Thoracic aorta (tissue), 2 donors: ENCODE measurements at regions not wholly inside any gene's neighbourhood (a gene's known extent, or its start where the extent isn't known, plus 50 kb on each side); places are given as distances from the start of the nearest gene placed in this dataset.
"Not testable (repeated sequence)": the region's sequence is repeated elsewhere in the genome, so short reads cannot be mapped to it uniquely, and the experiment has no call there.

ENCODE experiments used
- ATAC-seq: fragments of 150-250 bp; one replicate; pipeline ENCODE4 v1.8.0; 2017; ENCODE audit warnings: low read depth; ENCODE audit not compliant: insufficient number of reproducible peaks, low FRiP score
- DNase-seq: peaks from one replicate; pipeline ENCODE4 v3.0.0-alpha.2; 2020; ENCODE audit warnings: low spot score
- H3K27ac ChIP-seq, 2 donors: fragments of 200-600 bp; sonication (generic); 1 replicate in 1 of 2; 2 replicates in 1 of 2; pipeline ENCODE4 v1.5.1; 2016; ENCODE audit warnings: mild to moderate bottlenecking in 2 of 2, moderate library complexity in 2 of 2
- H3K27me3 ChIP-seq: fragments of 200-600 bp; sonication (generic); replicated peaks from 2 replicates; pipeline ENCODE4 v1.6.0; 2016; ENCODE audit warnings: mild to moderate bottlenecking; ENCODE audit not compliant: insufficient read depth
- H3K36me3 ChIP-seq: fragments of 200-600 bp; sonication (generic); one replicate; pipeline ENCODE4 v1.5.1; 2016
- H3K4me1 ChIP-seq, 2 donors: fragments of 200-600 bp; sonication (generic); 1 replicate in 1 of 2; 2 replicates in 1 of 2; pipeline versions ENCODE4 v1.5.1 to v1.6.0; 2016; ENCODE audit warnings: low read depth in 2 of 2, mild to moderate bottlenecking in 1 of 2; ENCODE audit not compliant: control insufficient read depth in 1 of 2
- H3K4me3 ChIP-seq: fragments of 200-600 bp; sonication (generic); 2 replicates; pipeline ENCODE4 v1.5.1; 2016; ENCODE audit warnings: mild to moderate bottlenecking
- H3K9me3 ChIP-seq: fragments of 200-600 bp; sonication (generic); 2 replicates; pipeline ENCODE4 v1.5.1; 2016

- not testable (repeated sequence) for H3K4me3 ChIP-seq, H3K36me3 ChIP-seq, H3K9me3 ChIP-seq, DNase-seq, H3K27me3 ChIP-seq, ATAC-seq, H3K27ac ChIP-seq, H3K4me1 ChIP-seq
Measured at GRCh38 chr7:76735668-76736067, 108.6 kb upstream of the POMZP3 start.

- H3K27me3 ChIP-seq, H3K4me3 ChIP-seq, H3K27ac ChIP-seq, ATAC-seq, H3K9me3 ChIP-seq, H3K36me3 ChIP-seq, H3K4me1 ChIP-seq, DNase-seq: not testable (repeated sequence)
Measured at GRCh38 chr7:76728571-76728974, 101.5 kb upstream of the POMZP3 start.

- not testable (repeated sequence) for H3K27me3 ChIP-seq, H3K36me3 ChIP-seq, H3K9me3 ChIP-seq, ATAC-seq, DNase-seq, H3K4me3 ChIP-seq, H3K27ac ChIP-seq, H3K4me1 ChIP-seq
Measured at GRCh38 chr7:76723928-76724327, 96.8 kb upstream of the POMZP3 start.

GRCh38 chr7:76716551-76716950, 89.5 kb upstream of the POMZP3 start:
- DNase-seq, H3K27ac ChIP-seq, H3K27me3 ChIP-seq, H3K36me3 ChIP-seq, H3K4me3 ChIP-seq, ATAC-seq, H3K9me3 ChIP-seq, H3K4me1 ChIP-seq: not testable (repeated sequence)

- not testable (repeated sequence) for H3K27me3 ChIP-seq, DNase-seq, ATAC-seq, H3K9me3 ChIP-seq, H3K27ac ChIP-seq, H3K36me3 ChIP-seq, H3K4me3 ChIP-seq, H3K4me1 ChIP-seq
Measured at GRCh38 chr7:76712926-76713325, 85.8 kb upstream of the POMZP3 start.

- H3K27ac ChIP-seq: not testable (repeated sequence)
Measured at GRCh38 chr7:76711648-76712047, 84.6 kb upstream of the POMZP3 start.

GRCh38 chr7:76709703-76710102, 82.6 kb upstream of the POMZP3 start:
- not testable (repeated sequence) for DNase-seq, H3K9me3 ChIP-seq, ATAC-seq, H3K27me3 ChIP-seq, H3K36me3 ChIP-seq, H3K27ac ChIP-seq, H3K4me3 ChIP-seq, H3K4me1 ChIP-seq

More at GRCh38 chr7:76711648-76712047, 84.6 kb upstream of the POMZP3 start:
- not testable (repeated sequence) for H3K9me3 ChIP-seq, H3K4me3 ChIP-seq, H3K4me1 ChIP-seq, DNase-seq, ATAC-seq, H3K36me3 ChIP-seq, H3K27me3 ChIP-seq

- H3K27me3 ChIP-seq, ATAC-seq, H3K27ac ChIP-seq, DNase-seq, H3K4me1 ChIP-seq, H3K4me3 ChIP-seq, H3K9me3 ChIP-seq, H3K36me3 ChIP-seq: not testable (repeated sequence)
Measured at GRCh38 chr7:76708446-76708845, 81.4 kb upstream of the POMZP3 start.

GRCh38 chr7:76703815-76704214, 76.7 kb upstream of the POMZP3 start:
- H3K4me1 ChIP-seq, ATAC-seq, H3K27me3 ChIP-seq, H3K9me3 ChIP-seq, H3K4me3 ChIP-seq, DNase-seq, H3K36me3 ChIP-seq, H3K27ac ChIP-seq: not testable (repeated sequence)

GRCh38 chr7:76686277-76686676, 59.2 kb upstream of the POMZP3 start:
- not testable (repeated sequence) for H3K4me3 ChIP-seq, H3K27me3 ChIP-seq, ATAC-seq, H3K36me3 ChIP-seq, H3K9me3 ChIP-seq, DNase-seq, H3K4me1 ChIP-seq, H3K27ac ChIP-seq

GRCh38 chr7:76684737-76685136, 57.7 kb upstream of the POMZP3 start:
- H3K36me3 ChIP-seq, H3K27ac ChIP-seq, H3K4me3 ChIP-seq, H3K9me3 ChIP-seq, H3K27me3 ChIP-seq, H3K4me1 ChIP-seq, DNase-seq, ATAC-seq: not testable (repeated sequence)

- not testable (repeated sequence) for DNase-seq, ATAC-seq, H3K27ac ChIP-seq
Measured at GRCh38 chr7:76683631-76684030, 56.6 kb upstream of the POMZP3 start.

GRCh38 chr7:76681810-76682209, 54.7 kb upstream of the POMZP3 start:
- H3K9me3 ChIP-seq, H3K4me1 ChIP-seq, ATAC-seq, H3K36me3 ChIP-seq, H3K27me3 ChIP-seq, H3K4me3 ChIP-seq, H3K27ac ChIP-seq, DNase-seq: not testable (repeated sequence)

More at GRCh38 chr7:76683631-76684030, 56.6 kb upstream of the POMZP3 start:
- not testable (repeated sequence) for H3K9me3 ChIP-seq, H3K4me3 ChIP-seq, H3K36me3 ChIP-seq, H3K4me1 ChIP-seq, H3K27me3 ChIP-seq
